Prostate gland (tissue), 2 donors: ENCODE measurements at regions not wholly inside any gene's neighbourhood (a gene's known extent, or its start where the extent isn't known, plus 50 kb on each side); places are given as distances from the start of the nearest gene placed in this dataset.
"Not testable (repeated sequence)": the region's sequence is repeated elsewhere in the genome, so short reads cannot be mapped to it uniquely, and the experiment has no call there.

Experiments used
- DNase-seq: peaks from one replicate; pipeline ENCODE4 v3.0.0-alpha.2; 2019; ENCODE audit warnings: low spot score
- H3K27ac ChIP-seq, 2 donors: fragments of 200-600 bp; sonication (generic); 2 replicates each; pipeline ENCODE4 v1.5.1; 2017 to 2019
- H3K27me3 ChIP-seq: fragments of 200-600 bp; sonication (generic); replicated peaks from 2 replicates; pipeline ENCODE4 v1.5.1; 2019; ENCODE audit not compliant: insufficient read depth
- H3K36me3 ChIP-seq, 2 donors: fragments of 200-600 bp; sonication (generic); 1 replicate in 1 of 2; 2 replicates in 1 of 2; pipeline versions ENCODE4 v1.5.1 to v1.8.1; 2017 to 2019
- H3K4me1 ChIP-seq: fragments of 200-600 bp; sonication (generic); replicated peaks from 2 replicates; pipeline ENCODE4 v1.5.1; 2019
- H3K4me3 ChIP-seq, 2 donors: fragments of 200-600 bp; sonication (generic); 2 replicates each; pipeline ENCODE4 v1.5.1; 2017 to 2019
- H3K9me3 ChIP-seq: fragments of 200-600 bp; sonication (generic); 2 replicates; pipeline ENCODE4 v1.5.1; 2017
- POLR2A ChIP-seq: fragments of 450-650 bp; IDR thresholded peaks from one replicate; pipeline ENCODE4 v1.6.1; 2016; ENCODE audit warnings: antibody characterized with exemption, mild to moderate bottlenecking
- POLR2AphosphoS5 ChIP-seq: sonication (generic); formaldehyde crosslinking; IDR thresholded peaks from one replicate; pipeline ENCODE4 v1.6.1; 2017; ENCODE audit warnings: antibody characterized with exemption
- WGBS: methylation state at CpG from one replicate; pipeline ENCODE4 v1.1.5; 2018; 5-methylcytosine and 5-hydroxymethylcytosine counted together
- intact Hi-C: fragments of 100-400 bp; cut with DNase I; formaldehyde crosslinking; loops from one replicate; pipeline ENCODE4 v1.14.2; 2022
- TF ChIP-seq, protein P1 (sequence below), 4 experiments: fragments of 200-600 bp in 2 of 4; fragments of 450-650 bp in 2 of 4; sonication (generic) in 2 of 4; IDR thresholded peaks; 1 replicate in 3 of 4; 2 replicates in 1 of 4; pipeline ENCODE4 v1.5.1; 2016 to 2019; ENCODE audit warnings: antibody characterized with exemption in 4 of 4, mild to moderate bottlenecking in 2 of 4, moderate library complexity in 2 of 4

GRCh38 chr2:132255714-132256113 lies 94.0 kb upstream of the ANKRD30BL start:
- 95% methylated on average over 16 of the region's 16 CpGs for WGBS
- Histone ChIP-seq H3K4me1 (no peaks in the 10 kb centered on the region), H3K4me3 (no peak overlapping the region), H3K27me3 (no peaks in the 10 kb centered on the region), H3K9me3 (no peaks in the 10 kb centered on the region), H3K36me3 (no peaks in the 10 kb centered on the region), H3K27ac (no peak overlapping the region)
- TF ChIP-seq, protein P1, sequence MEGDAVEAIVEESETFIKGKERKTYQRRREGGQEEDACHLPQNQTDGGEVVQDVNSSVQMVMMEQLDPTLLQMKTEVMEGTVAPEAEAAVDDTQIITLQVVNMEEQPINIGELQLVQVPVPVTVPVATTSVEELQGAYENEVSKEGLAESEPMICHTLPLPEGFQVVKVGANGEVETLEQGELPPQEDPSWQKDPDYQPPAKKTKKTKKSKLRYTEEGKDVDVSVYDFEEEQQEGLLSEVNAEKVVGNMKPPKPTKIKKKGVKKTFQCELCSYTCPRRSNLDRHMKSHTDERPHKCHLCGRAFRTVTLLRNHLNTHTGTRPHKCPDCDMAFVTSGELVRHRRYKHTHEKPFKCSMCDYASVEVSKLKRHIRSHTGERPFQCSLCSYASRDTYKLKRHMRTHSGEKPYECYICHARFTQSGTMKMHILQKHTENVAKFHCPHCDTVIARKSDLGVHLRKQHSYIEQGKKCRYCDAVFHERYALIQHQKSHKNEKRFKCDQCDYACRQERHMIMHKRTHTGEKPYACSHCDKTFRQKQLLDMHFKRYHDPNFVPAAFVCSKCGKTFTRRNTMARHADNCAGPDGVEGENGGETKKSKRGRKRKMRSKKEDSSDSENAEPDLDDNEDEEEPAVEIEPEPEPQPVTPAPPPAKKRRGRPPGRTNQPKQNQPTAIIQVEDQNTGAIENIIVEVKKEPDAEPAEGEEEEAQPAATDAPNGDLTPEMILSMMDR (IDR thresholded peaks at IDR 0.05) = no peak
- no peak for TF ChIP-seq POLR2A
- no peak for TF ChIP-seq POLR2AphosphoS5
- no peak for DNase-seq
- intact Hi-C loops = no loop called here

DNA sequence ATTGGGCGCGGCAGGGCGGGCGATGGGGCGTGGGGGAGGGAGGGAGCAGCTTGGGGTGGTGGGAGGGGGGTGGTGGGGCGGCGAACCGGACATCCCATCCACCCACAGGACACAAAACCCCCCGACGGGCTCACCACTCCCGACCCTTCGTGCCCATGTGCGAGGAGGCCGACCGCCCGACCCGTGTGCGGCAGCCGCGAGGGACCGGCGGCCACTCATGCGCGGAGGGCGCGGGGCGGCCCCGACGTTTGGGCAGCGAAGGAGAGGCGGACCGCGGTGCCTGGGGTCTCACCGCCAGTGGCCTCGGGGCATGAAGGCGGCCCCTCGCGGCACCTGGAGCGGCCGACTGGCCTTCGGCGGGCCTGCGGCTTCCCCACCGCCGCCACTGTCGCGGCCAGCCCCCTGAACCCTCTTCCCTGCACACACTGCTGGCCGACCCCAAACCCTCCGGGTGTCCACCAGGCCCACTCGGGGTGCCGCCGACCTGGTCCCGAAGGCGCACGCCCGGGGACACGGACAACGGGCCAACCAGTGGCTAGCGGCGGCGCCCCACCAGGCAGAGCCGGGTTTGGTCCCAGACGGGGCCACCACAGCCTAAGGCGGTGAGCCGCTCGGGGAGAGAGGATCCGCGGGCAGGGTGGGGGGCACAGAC lies 94.6 kb upstream of the ANKRD30BL start:
- no peaks in the 10 kb centered on the region for H3K27me3 ChIP-seq
- H3K9me3 ChIP-seq = no peaks in the 10 kb centered on the region
- no peak for TF ChIP-seq POLR2AphosphoS5
- no peak for TF ChIP-seq POLR2A
- TF ChIP-seq, protein P1 (IDR thresholded peaks at IDR 0.05) = no peak
- H3K4me1 ChIP-seq = no peaks in the 10 kb centered on the region
- H3K4me3 ChIP-seq = no peak overlapping the region
- intact Hi-C loops = no loop called here
- no peak for DNase-seq
- no peaks in the 10 kb centered on the region for H3K36me3 ChIP-seq
- H3K27ac ChIP-seq = no peak overlapping the region
- WGBS = 34% methylated on average over 21 of the region's 68 CpGs

GRCh38 chr2:132256903-132257300 lies 95.2 kb upstream of the ANKRD30BL start:
- intact Hi-C loops, H3K27ac ChIP-seq, H3K27me3 ChIP-seq, DNase-seq, H3K36me3 ChIP-seq, H3K4me1 ChIP-seq, H3K9me3 ChIP-seq: not testable (repeated sequence)
- 5% methylated on average over 23 of the region's 34 CpGs for WGBS
- peak overlapping the region; percentile 18 to 38 for H3K4me3 ChIP-seq

DNA sequence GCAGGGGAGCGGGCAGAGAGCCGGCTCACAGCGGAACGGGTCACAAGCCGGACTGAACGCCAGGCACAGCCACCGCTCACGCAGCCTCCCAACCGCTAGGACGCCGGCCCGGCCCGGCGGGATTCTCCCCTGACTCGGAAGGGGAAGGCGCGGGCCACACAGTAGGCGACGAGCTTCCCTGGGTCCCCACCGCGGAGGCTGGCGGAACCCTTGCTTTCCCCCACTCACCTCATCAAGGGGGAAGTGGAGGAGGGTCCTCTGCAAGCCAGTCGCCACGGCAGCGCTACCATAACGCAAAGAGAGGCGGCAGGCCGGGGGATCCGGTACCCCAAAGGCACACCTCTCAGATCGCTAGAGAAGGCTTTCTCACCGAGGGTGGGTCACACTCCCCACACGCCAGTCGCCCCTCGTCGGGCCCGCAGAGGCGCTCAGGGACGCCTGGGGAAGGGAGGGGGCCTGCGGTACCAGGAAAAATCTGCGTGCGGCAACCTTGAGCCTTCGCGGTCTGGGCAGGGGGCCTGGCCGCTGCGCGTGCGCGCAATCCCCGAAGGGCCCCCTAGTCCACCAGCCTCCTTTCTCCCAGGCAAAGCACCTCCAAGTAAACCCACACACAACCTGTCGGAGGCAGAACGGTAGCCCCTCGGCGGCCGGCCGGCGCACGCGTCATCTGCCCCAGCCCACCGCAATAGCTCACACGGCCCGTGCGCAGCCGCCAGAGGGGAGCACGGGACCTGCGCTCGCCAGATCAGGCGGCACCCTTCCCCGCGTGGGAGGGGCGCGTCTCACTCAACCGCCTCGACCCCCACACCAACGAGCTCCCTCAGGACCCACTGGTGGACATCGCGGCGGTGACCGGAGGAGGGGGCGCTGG lies 95.8 kb upstream of the ANKRD30BL start:
- H3K9me3 ChIP-seq, H3K36me3 ChIP-seq, H3K4me1 ChIP-seq, DNase-seq, H3K27ac ChIP-seq, H3K27me3 ChIP-seq, intact Hi-C loops: not testable (repeated sequence)
- peak overlapping the region; percentile 18 to 38 for H3K4me3 ChIP-seq
- WGBS = 4% methylated on average over 66 of the region's 79 CpGs

GRCh38 chr2:132259276-132259675 lies 97.5 kb upstream of the ANKRD30BL start:
- H3K36me3 ChIP-seq, DNase-seq, H3K4me3 ChIP-seq, H3K27me3 ChIP-seq, H3K27ac ChIP-seq, H3K9me3 ChIP-seq, H3K4me1 ChIP-seq, intact Hi-C loops: not testable (repeated sequence)
- 95% methylated on average over 13 of the region's 13 CpGs for WGBS

- H3K4me1 ChIP-seq, H3K27me3 ChIP-seq, DNase-seq, H3K9me3 ChIP-seq, H3K36me3 ChIP-seq, intact Hi-C loops, H3K4me3 ChIP-seq, H3K27ac ChIP-seq: not testable (repeated sequence)
- 90% methylated on average over 12 of the region's 12 CpGs for WGBS
These were observed 103.8 kb upstream of the ANKRD30BL start for GRCh38 chr2:132265595-132265994.

DNA sequence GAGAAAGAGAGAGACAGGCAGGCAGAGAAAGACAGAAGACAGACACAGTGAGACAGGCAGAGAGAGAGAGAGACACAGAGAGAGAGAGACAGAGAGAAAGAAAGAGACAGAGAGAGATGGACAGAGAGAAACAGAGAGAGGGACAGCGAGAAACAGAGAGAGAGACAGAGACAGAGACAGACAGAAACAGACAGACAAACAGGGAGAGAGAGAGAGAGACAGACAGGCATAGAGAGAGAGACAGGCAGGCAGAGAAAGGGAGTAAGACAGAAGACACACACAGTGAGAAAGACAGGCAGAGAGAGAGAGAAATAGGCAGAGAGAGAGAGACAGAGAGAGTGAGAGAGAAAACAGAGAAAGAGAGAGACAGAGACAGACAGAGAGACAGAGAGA lies 105.3 kb upstream of the ANKRD30BL start:
- Histone ChIP-seq H3K27me3 (no peaks in the 10 kb centered on the region), H3K36me3 (no peaks in the 10 kb centered on the region), H3K27ac (peak overlapping the region; percentile 58 to 61), H3K9me3 (no peaks in the 10 kb centered on the region), H3K4me1 (no peaks in the 10 kb centered on the region), H3K4me3 (no peak overlapping the region)
- 85% methylated on average over 1 of the region's 1 CpG for WGBS
- intact Hi-C loops = no loop called here
- DNase-seq = no peak
- TF ChIP-seq POLR2AphosphoS5 = no peak
- no peak for TF ChIP-seq POLR2A
- TF ChIP-seq, protein P1 (IDR thresholded peaks at IDR 0.05) = no peak

GRCh38 chr2:132267498-132268283 lies 105.9 kb upstream of the ANKRD30BL start:
- Histone ChIP-seq H3K27ac (peak overlapping the region; percentile 58 to 61), H3K4me3 (peak overlapping the region in 1 of 2 donors; percentile 18)
- H3K9me3 ChIP-seq, DNase-seq, H3K36me3 ChIP-seq, H3K27me3 ChIP-seq, H3K4me1 ChIP-seq, intact Hi-C loops: not testable (repeated sequence)
- WGBS = 13% methylated on average over 31 of the region's 31 CpGs
